Astrocyte (in vitro differentiated cells and primary cell): ENCODE measurements at regions not wholly inside any gene's neighbourhood (a gene's known extent, or its start where the extent isn't known, plus 50 kb on each side); places are given as distances from the start of the nearest gene placed in this dataset.
A peak's percentile ranks its signal among the peaks of the same experiment; 100 is the strongest.

ENCODE experiments used
- DNase-seq: peaks from one replicate; pipeline ENCODE4 v3.0.0-alpha.2; 2010; ENCODE audit warnings: low read depth
- FAIRE-seq: peaks from 2 replicates; lab custom pipeline; 2011; peaks lifted over from hg19 to GRCh38; lab: Jason Lieb, UNC
- H2AFZ ChIP-seq: 2 replicates; pipeline ENCODE4 v1.6.0; 2012; ENCODE audit warnings: low read depth, low read length, inconsistent platforms
- H3K27ac ChIP-seq: 2 replicates; pipeline ENCODE4 v1.5.1; 2011; ENCODE audit warnings: low read depth, low read length, inconsistent platforms
- H3K27me3 ChIP-seq: 2 replicates; pipeline ENCODE4 v1.6.0; 2011; ENCODE audit warnings: low read length, inconsistent platforms; ENCODE audit not compliant: insufficient read depth
- H3K36me3 ChIP-seq: 2 replicates; pipeline ENCODE4 v1.5.1; 2011; ENCODE audit warnings: low read length, inconsistent platforms; ENCODE audit not compliant: insufficient read depth
- H3K4me1 ChIP-seq: 2 replicates; pipeline ENCODE4 v1.5.1; 2011; ENCODE audit warnings: low read length, inconsistent platforms; ENCODE audit not compliant: insufficient read depth
- H3K4me2 ChIP-seq: 2 replicates; pipeline ENCODE4 v1.6.0; 2012; ENCODE audit warnings: low read length, inconsistent platforms
- H3K4me3 ChIP-seq: 2 replicates; pipeline ENCODE4 v1.5.1; 2011; ENCODE audit warnings: low read depth, mild to moderate bottlenecking, low read length, inconsistent platforms; ENCODE audit not compliant: insufficient read depth
- H3K79me2 ChIP-seq: 2 replicates; pipeline ENCODE4 v1.6.0; 2012; ENCODE audit warnings: mild to moderate bottlenecking, low read length, inconsistent platforms; ENCODE audit not compliant: insufficient read depth
- H3K9ac ChIP-seq: 2 replicates; pipeline ENCODE4 v1.6.0; 2012; ENCODE audit warnings: mild to moderate bottlenecking, low read length, inconsistent platforms
- H3K9me3 ChIP-seq: 2 replicates; pipeline ENCODE4 v1.5.1; 2012; ENCODE audit warnings: low read depth, mild to moderate bottlenecking, low read length, inconsistent platforms; ENCODE audit not compliant: insufficient read depth
- H4K20me1 ChIP-seq: 2 replicates; pipeline ENCODE4 v1.6.0; 2012; ENCODE audit warnings: low read length, inconsistent platforms; ENCODE audit not compliant: insufficient read depth
- H3K27ac Mint-ChIP-seq: one replicate; pipeline ENCODE4 v1.8.0; 2021; ENCODE audit warnings: mild to moderate bottlenecking, mixed read lengths; ENCODE audit not compliant: unreplicated experiment
- H3K27me3 Mint-ChIP-seq: one replicate; pipeline ENCODE4 v1.8.0; 2021; ENCODE audit warnings: low read depth, mixed read lengths; ENCODE audit not compliant: unreplicated experiment
- H3K36me3 Mint-ChIP-seq: one replicate; pipeline ENCODE4 v1.8.0; 2021; ENCODE audit warnings: low read depth, mixed read lengths; ENCODE audit not compliant: unreplicated experiment
- H3K4me1 Mint-ChIP-seq: one replicate; pipeline ENCODE4 v1.8.0; 2021; ENCODE audit warnings: low read depth, mixed read lengths; ENCODE audit not compliant: unreplicated experiment
- H3K4me3 Mint-ChIP-seq: one replicate; pipeline ENCODE4 v1.8.0; 2021; ENCODE audit warnings: mild to moderate bottlenecking, moderate library complexity, mixed read lengths; ENCODE audit not compliant: unreplicated experiment
- H3K9me3 Mint-ChIP-seq: one replicate; pipeline ENCODE4 v1.8.0; 2021; ENCODE audit warnings: mild to moderate bottlenecking, mixed read lengths; ENCODE audit not compliant: unreplicated experiment
- EZH2 ChIP-seq: IDR thresholded peaks from 2 replicates; pipeline ENCODE4 v1.6.1; 2012; ENCODE audit warnings: mild to moderate bottlenecking, low read length, inconsistent platforms; ENCODE audit not compliant: insufficient read depth
- TF ChIP-seq, protein P1 (sequence below): IDR thresholded peaks from 2 replicates; pipeline ENCODE4 v1.5.1; 2011; ENCODE audit warnings: low read depth, mild to moderate bottlenecking, inconsistent platforms, low read length, moderate library complexity; ENCODE audit not compliant: insufficient read depth

DNA sequence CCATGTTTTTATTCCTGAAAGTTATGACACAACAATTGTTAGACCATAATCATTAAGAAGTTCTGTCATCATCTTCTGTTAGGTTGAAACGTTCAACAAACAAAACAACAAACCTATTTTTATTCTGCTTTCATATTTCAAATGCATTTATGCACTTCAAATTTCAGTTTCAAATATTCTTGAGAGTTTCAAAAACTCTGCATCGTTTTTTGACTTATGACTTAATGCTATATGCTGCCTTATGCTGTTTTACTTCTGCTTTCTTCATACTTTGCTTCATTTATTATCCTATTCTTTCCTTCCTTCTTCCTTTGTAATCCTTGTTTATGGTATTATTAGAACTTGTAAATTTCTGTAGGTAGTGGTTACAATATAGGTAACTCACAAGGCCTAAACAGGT is 95.0 kb downstream of the PCSK1 start:
- Histone ChIP-seq H3K36me3 (no peaks in the 10 kb centered on the region), H3K9me3 (no peaks in the 10 kb centered on the region), H4K20me1 (no peaks in the 10 kb centered on the region), H3K27me3 (no peaks in the 10 kb centered on the region), H2AFZ (no peak overlapping the region), H3K27ac (no peak overlapping the region), H3K9ac (no peak overlapping the region), H3K4me2 (no peak overlapping the region), H3K79me2 (no peaks in the 10 kb centered on the region), H3K4me1 (peaks cover 14% of the 10 kb centered on the region), H3K4me3 (no peak overlapping the region)
- TF ChIP-seq, protein P1, sequence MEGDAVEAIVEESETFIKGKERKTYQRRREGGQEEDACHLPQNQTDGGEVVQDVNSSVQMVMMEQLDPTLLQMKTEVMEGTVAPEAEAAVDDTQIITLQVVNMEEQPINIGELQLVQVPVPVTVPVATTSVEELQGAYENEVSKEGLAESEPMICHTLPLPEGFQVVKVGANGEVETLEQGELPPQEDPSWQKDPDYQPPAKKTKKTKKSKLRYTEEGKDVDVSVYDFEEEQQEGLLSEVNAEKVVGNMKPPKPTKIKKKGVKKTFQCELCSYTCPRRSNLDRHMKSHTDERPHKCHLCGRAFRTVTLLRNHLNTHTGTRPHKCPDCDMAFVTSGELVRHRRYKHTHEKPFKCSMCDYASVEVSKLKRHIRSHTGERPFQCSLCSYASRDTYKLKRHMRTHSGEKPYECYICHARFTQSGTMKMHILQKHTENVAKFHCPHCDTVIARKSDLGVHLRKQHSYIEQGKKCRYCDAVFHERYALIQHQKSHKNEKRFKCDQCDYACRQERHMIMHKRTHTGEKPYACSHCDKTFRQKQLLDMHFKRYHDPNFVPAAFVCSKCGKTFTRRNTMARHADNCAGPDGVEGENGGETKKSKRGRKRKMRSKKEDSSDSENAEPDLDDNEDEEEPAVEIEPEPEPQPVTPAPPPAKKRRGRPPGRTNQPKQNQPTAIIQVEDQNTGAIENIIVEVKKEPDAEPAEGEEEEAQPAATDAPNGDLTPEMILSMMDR, result no peak
- no peak for TF ChIP-seq EZH2
- H3K9me3 Mint-ChIP-seq, result no peaks in the 10 kb centered on the region
- no peak overlapping the region for H3K4me3 Mint-ChIP-seq
- H3K27me3 Mint-ChIP-seq, result no peaks in the 10 kb centered on the region
- H3K27ac Mint-ChIP-seq, result no peak overlapping the region
- peaks cover 2% of the 10 kb centered on the region for H3K4me1 Mint-ChIP-seq
- H3K36me3 Mint-ChIP-seq, result no peaks in the 10 kb centered on the region
- no peak for DNase-seq
- peak; percentile 23 for FAIRE-seq

GRCh38 chr5:96337048-96337781 is 95.8 kb downstream of the PCSK1 start:
- Mint-ChIP-seq H3K4me3 (no peak overlapping the region), H3K27ac (peak overlapping the region; percentile 13), H3K36me3 (no peaks in the 10 kb centered on the region), H3K9me3 (no peaks in the 10 kb centered on the region), H3K4me1 (peaks cover 2% of the 10 kb centered on the region), H3K27me3 (no peaks in the 10 kb centered on the region)
- Histone ChIP-seq H3K36me3 (no peaks in the 10 kb centered on the region), H3K27ac (no peak overlapping the region), H3K79me2 (no peaks in the 10 kb centered on the region), H3K9ac (peak overlapping the region; percentile 42), H3K27me3 (no peaks in the 10 kb centered on the region), H3K4me2 (no peak overlapping the region), H2AFZ (no peak overlapping the region), H3K4me3 (no peak overlapping the region), H3K4me1 (peaks cover 14% of the 10 kb centered on the region), H3K9me3 (no peaks in the 10 kb centered on the region), H4K20me1 (no peaks in the 10 kb centered on the region)
- FAIRE-seq, result no peak
- no peak for DNase-seq
- no peak for TF ChIP-seq EZH2
- TF ChIP-seq, protein P1, result no peak

DNA sequence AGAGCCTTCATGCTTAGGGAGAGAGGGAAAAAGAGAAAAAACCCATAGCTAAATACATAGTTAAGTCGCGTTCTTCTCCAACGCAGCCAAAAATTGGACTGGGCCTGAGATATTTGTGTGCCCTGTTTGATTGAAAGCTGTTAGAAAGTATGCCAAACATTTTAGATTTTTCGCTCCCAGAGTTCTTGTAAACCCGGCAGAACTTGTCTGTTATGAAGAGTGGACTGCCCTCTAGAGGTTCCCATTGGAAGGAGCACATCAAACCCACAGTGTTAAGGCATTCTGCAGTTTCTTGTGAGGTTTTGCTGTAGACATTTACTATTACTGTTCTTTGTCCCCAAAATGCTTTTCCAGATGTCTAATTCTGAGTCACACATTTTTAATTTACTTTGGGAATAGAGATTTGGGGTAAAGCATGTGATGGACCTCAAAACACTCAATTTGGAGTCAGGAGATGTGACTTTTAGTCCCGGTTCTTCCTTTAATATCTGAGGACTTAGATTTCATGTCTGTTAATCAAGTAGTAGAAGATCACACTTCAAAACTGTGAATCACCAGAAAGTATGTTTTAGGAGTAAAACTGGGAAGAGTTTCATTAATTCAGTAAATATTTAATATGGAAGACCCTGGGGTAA is 96.6 kb downstream of the PCSK1 start:
- Histone ChIP-seq H3K27me3 (no peaks in the 10 kb centered on the region), H3K79me2 (no peaks in the 10 kb centered on the region), H3K4me2 (peak overlapping the region; percentile 62), H3K4me1 (peaks cover 14% of the 10 kb centered on the region), H3K4me3 (no peak overlapping the region), H2AFZ (peak overlapping the region; percentile 3), H3K9me3 (no peaks in the 10 kb centered on the region), H3K27ac (peak overlapping the region; percentile 21), H4K20me1 (no peaks in the 10 kb centered on the region), H3K36me3 (no peaks in the 10 kb centered on the region), H3K9ac (peak overlapping the region; percentile 42)
- Mint-ChIP-seq H3K36me3 (no peaks in the 10 kb centered on the region), H3K4me1 (peaks cover 2% of the 10 kb centered on the region), H3K27me3 (no peaks in the 10 kb centered on the region), H3K4me3 (no peak overlapping the region), H3K27ac (no peak overlapping the region), H3K9me3 (no peaks in the 10 kb centered on the region)
- TF ChIP-seq EZH2, result no peak
- TF ChIP-seq, protein P1, result peak; percentile 97
- DNase-seq (peak; percentile 76), FAIRE-seq (peak; percentile 80)
